GM18909 (cell line): ENCODE measurements at regions not wholly inside any gene's neighbourhood (a gene's known extent, or its start where the extent isn't known, plus 50 kb on each side); places are given as distances from the start of the nearest gene placed in this dataset.

ENCODE experiments used
- ATAC-seq: cut with Tn5 transposase; IDR thresholded peaks from one replicate; pipeline ENCODE4 v1.9.1; 2021; ENCODE audit warnings: mild to moderate bottlenecking; ENCODE audit not compliant: unreplicated experiment, poor library complexity

- ATAC-seq = peak; percentile 63
These were observed 274.6 kb upstream of the KLF6 start for GRCh38 chr10:4059471-4060138.

GRCh38 chr10:4058514-4059029 is 273.6 kb upstream of the KLF6 start:
- no peak for ATAC-seq

- no peak for ATAC-seq
These were observed 272.9 kb upstream of the KLF6 start for GRCh38 chr10:4057725-4058513.

GRCh38 chr10:4057021-4057420 is 272.0 kb upstream of the KLF6 start:
- no peak for ATAC-seq

GRCh38 chr10:4054656-4055435 is 269.8 kb upstream of the KLF6 start:
- no peak for ATAC-seq

GRCh38 chr10:4053940-4054339 is 268.9 kb upstream of the KLF6 start:
- no peak for ATAC-seq

GRCh38 chr10:4051641-4052151 is 266.7 kb upstream of the KLF6 start:
- ATAC-seq = no peak

- ATAC-seq = no peak
These were observed 266.1 kb upstream of the KLF6 start for GRCh38 chr10:4051011-4051640.

GRCh38 chr10:4050061-4050460 is 265.1 kb upstream of the KLF6 start:
- no peak for ATAC-seq

- no peak for ATAC-seq
These were observed 264.3 kb upstream of the KLF6 start for GRCh38 chr10:4049348-4049747.

GRCh38 chr10:4048236-4048864 is 263.3 kb upstream of the KLF6 start:
- no peak for ATAC-seq

- ATAC-seq = no peak
These were observed 261.8 kb upstream of the KLF6 start for GRCh38 chr10:4046712-4047354.

- ATAC-seq = no peak
These were observed 261.0 kb upstream of the KLF6 start for GRCh38 chr10:4046030-4046429.

- no peak for ATAC-seq
These were observed 259.1 kb upstream of the KLF6 start for GRCh38 chr10:4043897-4044665.

GRCh38 chr10:4041635-4042034 is 256.6 kb upstream of the KLF6 start:
- ATAC-seq = no peak

- ATAC-seq = no peak
These were observed 253.0 kb upstream of the KLF6 start for GRCh38 chr10:4038000-4038399.

GRCh38 chr10:4035599-4035945 is 250.6 kb upstream of the KLF6 start:
- ATAC-seq = no peak

- no peak for ATAC-seq
These were observed 250.0 kb upstream of the KLF6 start for GRCh38 chr10:4034907-4035598.
